HG03469 (cell line): ENCODE measurements at regions not wholly inside any gene's neighbourhood (a gene's known extent, or its start where the extent isn't known, plus 50 kb on each side); places are given as distances from the start of the nearest gene placed in this dataset.

Experiments used
- ATAC-seq: cut with Tn5 transposase; IDR thresholded peaks from one replicate; pipeline ENCODE4 v1.9.1; 2021; ENCODE audit warnings: mild to moderate bottlenecking, moderate library complexity, moderate number of reproducible peaks; ENCODE audit not compliant: unreplicated experiment

DNA sequence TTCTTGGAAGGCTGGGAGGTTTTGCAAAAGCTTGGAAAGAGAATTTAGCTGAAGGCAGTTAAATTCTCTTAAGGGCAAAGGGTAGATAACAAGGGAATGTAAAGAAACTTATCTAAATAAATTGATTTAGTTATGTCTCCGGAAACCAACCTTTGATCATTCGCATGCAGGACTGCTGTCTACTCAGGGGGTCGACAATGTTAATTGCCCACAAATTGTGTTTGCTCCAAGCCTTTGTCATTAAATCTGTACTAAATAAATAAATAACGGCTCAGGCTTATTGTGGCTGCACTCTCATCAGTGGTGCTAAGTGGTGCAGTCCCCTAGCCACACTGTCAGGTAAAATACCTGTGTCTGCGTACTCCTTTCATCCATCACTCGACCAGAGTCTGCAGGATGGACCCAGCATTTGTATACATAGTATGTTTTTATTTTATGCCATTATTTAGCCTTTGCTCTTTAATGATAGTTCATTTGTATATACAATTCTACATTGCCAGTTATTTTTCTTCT, 497.4 kb upstream of the RASGRP1 start:
- ATAC-seq = no peak

DNA sequence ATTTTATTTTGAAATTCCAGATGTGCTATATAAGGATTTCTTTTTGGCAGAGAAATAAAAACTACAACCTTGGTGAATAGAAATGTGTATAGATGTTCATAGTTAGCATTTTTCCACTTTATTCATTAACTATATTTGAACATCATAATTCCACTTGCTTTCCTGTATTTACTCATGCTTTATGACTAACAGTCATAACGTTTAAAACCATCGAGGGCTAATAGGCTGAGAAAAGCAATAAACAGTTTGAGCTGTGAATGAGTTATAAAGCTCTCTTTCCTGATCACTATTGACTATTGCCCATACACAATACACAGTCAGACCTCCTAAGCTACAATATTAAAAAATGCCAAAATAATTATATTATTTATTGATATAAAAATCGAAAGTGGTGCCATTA, 502.1 kb upstream of the RASGRP1 start:
- ATAC-seq = no peak

DNA sequence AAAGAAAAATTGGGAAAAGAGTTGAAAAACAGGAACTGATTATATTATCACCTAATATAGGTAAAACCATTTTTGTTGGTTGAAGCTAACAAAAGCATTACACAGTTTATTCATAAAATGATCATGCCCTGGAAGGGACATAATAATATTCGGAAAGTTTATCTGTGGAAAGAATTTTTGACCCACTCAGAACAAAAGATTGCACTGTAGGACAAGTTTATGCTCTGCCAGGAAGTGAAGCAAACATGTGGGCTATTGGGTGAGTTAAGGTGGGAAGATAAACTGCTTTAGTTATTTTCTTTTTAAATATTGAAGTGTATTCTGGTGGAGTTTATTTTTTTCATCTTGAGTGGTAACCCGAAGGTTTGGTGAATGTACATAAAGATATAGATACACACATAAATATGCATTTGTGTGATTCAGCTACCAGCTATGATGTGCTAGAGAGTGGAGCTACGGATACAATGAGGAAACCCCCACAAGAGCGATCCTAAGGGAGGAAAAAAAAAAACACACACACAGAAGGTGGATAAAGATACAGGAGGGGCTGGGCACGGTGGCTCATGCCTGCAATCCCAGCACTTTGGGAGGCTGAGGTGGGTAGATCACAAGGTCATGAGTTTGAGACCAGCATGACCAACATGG, 506.4 kb upstream of the THBS1 start:
- no peak for ATAC-seq

DNA sequence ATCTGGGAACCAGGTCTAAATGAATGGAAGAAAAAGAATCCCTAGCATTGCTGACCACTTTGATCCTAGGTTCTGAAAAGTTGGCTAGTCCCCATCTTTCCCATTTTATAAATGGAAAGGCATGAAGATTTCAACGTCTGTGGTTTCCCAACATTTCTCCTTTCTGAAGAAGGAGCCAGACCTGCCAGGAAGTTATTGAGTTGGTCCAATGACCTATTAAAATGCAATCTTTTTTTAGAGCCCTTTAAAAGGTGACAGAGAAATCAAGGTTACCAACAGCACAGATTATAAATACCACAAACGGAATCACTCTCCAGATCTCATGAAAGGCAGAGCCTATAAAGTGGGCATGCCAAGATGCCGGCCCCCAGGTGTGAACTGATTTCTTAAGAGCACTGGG, 505.6 kb upstream of the THBS1 start:
- no peak for ATAC-seq

DNA sequence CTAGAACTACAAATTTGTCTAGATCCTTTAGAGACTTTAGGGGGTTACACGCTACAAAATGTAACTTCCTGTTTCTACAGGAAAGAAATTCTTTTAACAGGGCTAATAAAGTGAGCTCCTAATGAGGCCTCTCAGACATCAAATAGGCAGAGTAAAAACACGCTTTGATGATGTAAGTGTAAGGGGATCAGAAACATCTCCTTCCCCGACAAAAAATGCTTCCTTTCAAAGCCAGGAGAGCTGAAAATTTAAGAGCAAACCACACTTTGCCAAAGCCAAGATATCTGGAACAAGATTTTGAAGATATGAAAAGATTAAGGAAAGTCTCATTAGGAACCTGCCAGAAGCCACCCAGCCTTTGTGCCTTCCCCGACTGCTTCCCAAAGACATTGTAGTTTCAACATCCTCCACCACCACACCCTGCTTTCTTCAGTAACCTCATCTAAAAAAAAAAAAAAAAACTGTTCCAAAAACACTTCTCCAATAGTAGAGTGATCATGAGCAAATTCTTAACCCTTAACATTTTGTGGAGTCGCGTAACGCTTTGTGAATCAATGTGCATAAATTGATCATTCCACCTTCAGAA, 505.0 kb upstream of the THBS1 start:
- ATAC-seq = no peak

DNA sequence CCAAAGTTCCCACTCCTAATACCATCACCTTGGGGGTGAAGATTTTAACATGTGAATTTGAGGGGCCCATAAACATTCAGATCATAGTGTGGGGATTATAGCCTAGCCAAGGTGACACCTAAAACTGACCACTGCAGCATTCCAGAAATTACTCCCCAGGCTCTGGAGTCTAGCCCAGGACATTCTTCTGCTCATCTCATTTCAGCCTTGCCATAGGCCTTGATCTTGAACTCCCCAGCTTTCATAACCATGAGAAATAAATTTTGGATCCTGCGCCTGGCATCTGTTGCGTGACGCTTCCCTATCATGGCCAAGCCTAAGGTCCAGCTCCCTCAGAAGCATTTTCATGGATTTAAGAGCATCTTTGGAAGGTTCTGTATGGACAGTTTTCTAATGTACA, 502.9 kb upstream of the THBS1 start:
- no peak for ATAC-seq

DNA sequence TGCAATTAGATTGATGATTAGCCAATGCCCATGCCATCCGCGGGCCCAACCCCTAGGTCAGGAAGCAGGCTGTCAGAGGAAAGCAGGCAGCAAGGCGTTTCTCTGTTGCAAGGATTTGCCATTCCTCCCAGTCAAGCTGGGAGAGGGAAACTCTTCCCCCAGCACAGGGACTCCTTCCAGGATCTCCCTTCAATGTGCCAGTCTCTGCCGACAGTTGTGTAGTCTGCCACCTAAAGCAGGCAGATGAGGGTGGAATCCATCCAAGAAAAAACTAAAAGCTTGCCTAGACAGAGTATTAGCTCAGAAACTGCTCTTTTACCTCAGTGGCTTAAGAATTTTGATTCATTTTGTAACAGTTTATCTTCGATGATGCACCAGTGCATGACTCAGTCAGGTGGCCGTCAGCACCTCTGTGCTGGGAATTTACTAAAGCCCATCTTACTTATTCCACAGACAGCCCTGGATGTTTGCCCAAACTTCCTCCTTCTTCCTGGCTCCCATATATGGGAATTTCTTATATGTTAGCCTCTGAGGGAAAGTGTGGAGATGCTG, 501.5 kb upstream of the THBS1 start:
- ATAC-seq = no peak

DNA sequence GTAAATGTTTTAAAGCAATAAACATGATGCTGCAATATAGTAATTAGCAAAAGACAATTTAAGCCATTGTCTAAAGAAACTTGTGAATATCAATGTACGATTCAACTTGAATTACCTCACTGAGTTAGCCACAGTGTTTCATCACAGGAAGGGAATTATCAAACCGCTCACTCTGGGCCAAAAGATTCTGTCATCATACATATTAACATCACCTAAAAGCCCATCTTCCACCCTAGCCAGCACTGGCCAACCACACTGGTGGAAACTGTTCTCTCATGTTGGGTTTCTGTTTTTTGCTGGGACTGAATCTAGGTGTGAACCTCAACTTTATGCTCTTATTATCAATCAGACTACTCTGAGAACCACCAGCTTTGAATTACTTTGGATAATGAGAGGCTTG, 497.7 kb upstream of the THBS1 start:
- ATAC-seq = no peak

DNA sequence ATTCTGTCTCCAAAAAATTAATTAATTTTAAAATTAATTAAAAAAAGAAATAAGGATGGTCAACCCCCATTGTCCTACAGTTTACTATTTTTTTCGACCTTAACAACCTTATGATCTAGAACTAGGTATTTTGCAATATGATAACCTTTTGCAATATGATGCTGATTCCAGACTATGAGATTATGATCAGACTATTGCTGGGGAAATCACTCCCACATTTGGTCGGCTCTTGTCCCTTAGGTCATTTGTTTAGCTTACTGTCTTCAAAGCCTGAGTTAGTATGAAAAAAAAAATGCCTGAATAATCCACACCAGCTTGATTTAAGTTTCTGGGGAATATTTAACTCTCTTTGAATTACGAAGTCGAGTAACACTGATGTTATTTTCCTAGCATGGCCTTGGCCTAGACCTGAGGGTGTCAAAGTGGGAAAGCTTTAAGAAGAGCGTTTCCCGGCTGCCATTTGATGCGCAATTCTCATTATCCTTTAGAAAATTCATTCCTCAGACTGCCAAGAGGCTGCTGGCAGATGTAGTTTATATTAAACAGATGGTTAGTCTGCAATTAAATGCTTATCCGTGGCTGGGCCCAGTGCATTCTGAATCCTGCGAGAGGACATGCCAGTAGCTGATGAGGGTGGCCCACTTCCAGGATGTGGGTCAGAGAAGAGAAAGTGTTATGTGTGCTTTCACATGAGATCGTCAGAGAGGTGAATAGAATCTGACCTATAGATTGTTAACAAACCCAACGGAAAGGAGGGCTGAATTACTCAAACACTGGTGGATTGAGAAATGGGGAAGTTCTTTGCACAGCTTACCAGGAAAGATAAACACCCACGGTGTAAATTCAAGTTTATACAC, 496.0 kb upstream of the THBS1 start:
- no peak for ATAC-seq

DNA sequence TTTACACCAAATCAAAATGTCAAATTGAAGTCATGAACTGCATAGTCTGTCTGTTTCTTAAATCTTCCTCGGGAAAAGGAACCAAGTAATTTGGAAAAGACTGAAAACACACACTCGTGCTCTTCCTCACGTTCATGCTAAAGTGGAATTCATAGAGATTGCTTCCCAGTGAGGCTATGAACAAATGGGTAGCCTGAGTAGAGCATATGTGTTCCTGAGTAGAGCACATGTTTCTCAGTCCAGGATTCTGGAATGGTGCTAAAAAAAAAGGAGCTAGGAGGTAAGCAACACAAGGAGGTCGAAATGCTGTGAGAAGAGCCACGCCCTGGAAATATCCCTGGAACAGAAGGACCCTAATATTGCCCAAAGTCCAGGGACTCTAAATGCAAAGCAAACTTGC, 494.2 kb upstream of the THBS1 start:
- ATAC-seq = no peak

DNA sequence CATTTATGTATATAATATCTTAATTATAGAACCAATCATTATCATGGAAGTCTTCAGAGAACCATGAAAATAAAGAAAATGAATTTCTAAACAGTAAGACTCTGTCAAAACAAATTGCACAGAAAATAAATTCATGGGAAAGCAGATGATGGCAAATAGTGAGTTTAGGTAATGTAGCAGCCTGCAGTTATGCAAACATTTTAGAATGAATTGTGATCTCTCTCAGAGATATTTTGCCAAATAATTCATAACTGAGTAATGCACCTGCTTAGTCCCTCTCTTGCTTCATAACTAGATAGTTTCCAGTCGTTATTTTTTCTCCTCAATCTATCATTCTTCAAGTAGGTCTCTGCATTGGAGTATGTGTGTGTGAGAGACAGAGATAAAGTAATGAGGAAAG, 492.7 kb upstream of the THBS1 start:
- no peak for ATAC-seq

DNA sequence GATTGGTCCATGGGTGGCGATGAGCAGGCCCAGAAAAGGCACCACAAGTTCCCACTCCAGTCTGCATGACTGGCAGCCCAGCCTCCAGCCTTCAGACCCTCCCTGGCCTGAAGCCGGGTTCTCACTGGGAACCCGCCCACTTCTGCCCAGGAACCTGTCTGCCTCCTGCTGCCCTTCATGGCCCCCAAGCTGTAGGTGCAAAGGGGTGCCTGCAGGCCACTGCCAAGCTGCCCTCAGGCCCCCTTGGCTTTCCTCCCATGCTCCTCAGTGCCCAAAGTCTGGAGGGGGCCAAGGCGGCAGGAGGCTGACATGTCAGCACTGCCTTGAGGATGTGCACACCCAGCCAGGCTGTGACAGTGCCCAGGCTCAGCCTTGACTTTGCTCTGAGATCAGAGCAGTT, 488.5 kb upstream of the THBS1 start:
- no peak for ATAC-seq

DNA sequence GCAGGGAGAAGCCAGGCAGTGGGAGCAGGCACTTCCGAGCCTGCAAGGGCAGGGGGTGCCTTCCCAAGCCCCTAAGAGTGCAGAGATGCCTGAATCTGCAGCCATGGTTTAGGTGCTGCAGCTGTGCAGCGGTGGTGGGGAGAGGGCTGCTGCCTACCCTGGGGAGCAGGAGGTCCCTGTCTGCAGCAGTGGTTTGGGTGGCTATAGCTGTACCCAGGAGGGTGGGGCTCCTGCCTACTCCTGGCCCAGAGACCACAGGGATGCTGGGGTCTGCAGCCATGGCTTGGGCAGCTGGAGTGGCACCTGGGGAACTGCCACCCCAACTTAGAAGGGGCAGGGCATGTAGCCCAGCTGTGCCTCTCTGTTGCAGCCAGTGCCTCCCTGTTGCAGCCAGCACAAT, 488.1 kb upstream of the THBS1 start:
- no peak for ATAC-seq

DNA sequence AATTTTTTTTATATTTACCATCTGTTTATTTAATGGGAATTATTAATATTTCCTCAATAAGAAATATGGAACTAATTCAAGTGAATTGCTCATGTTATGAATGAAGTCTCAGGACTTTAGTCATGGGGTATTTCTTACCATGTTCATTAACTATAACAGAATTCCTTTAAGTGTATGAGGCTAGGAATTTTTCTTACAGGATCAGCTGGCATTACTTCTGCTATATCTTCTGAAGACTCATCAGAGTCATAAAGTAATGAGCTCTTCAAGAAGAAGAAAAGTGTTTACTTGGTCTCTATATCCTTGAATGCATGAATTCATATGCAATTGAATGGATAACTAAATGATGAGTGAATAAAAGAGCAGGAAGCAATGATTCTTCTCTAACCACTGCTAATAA, 486.8 kb upstream of the THBS1 start:
- no peak for ATAC-seq

DNA sequence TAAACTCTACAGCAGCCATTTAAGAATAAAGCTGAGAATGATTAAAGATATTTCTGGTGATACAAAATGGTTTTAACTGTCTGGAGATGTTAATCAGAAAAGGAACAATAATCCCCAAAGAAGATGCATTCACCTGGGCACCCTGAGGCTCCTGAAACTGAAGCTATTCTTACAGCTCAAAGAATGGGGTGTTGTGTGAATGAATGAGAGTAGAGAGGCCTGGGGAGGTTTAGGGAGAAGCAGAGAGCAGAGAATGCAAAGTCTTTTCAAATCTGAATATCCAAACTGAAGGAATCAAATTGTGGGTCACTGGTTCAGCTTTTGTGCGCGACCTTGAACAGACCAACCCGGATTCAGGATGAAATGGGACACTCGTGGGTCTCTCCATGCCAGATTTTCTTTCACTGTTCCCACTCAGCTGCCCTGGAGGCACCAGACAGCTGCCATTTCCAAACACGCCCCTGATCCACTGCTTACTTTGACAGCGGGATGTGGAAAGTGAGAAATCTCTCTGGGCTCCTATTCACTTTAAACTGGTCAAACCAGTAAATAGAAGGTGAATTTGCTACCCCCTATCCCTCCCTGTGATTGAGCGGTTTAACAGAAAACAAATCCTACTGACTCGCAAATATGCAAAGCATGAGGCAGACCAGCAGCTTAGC, 485.5 kb upstream of the THBS1 start:
- ATAC-seq = no peak

DNA sequence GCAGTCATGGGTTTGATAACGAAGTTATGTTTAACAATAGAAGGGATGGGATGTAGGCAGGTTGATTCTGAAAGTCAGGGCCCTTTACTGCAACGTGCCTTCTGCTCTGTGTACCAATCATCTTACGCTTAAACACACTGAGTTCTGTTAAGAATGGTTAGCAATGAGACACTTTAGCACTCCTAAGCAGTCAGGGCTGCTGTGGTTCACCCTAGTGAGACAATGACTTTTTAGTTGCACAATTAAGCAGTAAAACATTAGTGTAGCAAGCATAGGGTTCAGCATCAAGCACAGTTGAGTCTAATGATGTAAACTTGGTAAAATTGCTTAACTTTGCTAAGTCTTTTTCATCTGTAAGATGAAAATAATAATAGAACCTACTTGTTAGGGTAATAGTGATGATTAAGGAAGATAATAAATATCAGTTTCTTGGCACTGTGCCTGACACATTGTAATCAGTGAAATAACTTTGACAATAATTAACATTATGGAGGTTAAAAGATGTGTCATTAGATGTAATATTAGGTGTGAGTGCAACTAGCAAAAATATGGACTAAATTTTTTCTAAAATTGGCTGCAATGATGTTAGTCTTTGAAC, 484.2 kb upstream of the THBS1 start:
- no peak for ATAC-seq

DNA sequence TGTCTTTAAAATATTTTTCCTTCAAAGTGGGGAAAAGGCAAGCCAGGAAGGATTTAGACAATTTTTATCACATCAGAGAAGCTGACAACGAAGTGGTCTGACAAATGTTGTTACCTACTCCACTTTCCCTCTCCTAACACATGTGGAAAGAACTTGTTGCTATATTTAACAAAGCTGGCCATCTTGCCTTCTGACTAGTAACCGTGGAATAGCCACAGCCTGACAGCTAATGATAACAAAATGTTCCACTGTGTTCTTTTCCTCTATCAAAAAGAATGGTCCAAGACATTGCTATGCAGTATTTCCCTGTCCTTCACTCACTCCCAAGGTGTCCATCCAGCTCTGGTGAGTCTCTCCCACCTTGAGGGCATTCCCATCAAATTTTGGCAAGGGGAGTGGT, 481.4 kb upstream of the THBS1 start:
- no peak for ATAC-seq

DNA sequence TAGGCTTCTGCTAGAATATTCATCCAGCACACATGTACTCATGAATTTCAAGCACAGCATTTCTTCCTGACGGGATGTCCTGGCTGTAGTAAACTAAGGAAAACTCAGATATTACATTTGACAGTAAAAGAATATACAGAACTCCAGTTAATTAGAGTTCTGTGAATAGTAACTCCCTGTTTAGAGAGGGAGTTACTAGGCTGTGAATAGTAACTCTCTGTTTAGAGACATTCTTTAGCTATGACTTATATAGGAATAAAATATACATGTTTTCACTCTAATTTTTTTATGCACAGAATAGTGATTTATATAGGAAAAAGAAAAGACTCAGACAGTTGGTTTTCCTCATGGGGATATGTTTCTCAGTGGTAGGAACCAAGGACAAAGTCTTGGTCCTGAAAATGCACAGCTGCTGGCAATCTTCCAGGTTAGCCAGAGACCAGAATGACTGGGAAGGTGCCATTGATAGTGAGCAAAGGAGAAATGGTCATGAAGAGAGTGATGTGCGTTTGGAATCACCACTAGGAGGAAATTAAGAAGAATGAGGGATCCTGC, 480.7 kb upstream of the THBS1 start:
- no peak for ATAC-seq

DNA sequence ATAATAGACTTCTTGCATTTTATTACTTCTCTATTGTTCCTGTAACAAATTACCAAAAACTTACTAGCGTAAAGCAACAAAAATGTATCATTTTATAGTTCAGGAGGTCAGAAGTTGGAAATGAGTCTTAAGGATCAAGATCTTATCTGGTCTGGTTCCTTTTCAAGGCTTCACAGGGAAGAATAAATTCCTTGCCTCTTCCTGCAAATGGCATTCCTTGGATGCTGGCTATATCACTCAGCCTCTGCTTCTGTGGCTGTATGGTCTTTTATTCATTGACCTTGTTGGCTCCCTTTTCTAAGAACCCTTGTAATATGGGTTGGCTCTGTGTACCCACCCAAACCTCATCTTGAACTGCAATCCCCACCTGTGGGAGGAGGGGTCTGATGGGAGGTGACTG, 478.4 kb upstream of the THBS1 start:
- ATAC-seq = no peak

DNA sequence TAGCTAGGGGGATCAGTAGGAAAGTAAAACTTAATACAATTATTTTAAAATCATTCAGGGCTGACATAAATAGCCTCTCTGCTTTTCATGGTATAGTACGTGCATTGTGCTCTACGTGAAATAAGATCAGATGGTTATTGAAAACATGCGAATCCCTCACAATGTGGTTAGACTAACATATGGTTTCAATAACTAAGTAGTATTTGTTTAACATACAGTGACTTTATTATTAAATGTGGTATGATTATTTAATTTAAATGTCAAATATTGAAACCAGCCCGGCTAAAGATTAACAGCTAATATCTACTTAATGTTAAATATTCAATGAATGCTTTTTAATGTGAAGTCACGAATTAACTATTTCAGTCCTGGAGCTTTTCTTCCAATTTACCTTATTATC, 473.9 kb upstream of the THBS1 start:
- ATAC-seq = no peak

DNA sequence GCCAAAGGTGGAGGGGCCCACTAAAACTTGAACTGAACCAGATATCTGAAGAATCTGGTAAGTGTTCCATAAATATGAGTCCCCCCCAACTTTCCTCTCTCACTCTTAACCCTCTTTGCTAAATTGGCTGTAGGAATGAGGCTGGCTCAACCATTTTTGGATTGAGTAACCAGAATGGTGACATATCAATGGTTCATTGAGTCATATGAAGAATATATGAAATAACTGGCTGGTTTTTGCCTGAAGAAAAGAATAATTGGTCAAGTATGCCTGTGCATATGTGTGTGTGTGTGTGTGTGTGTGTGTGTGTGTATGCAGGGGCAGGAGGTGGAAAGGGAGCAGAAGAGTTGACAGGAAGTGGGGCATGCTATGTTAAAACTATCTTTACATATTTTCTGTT, 472.9 kb upstream of the THBS1 start:
- no peak for ATAC-seq
